Neural cell (in vitro differentiated cells): ENCODE measurements at regions not wholly inside any gene's neighbourhood (a gene's known extent, or its start where the extent isn't known, plus 50 kb on each side); places are given as distances from the start of the nearest gene placed in this dataset.

ENCODE experiments used
- H2AFZ ChIP-seq: fragments of 200-600, 300-800 bp; sonication (generic), shearing (Covaris generic); 2 replicates; pipeline ENCODE4 v1.6.0; 2014; ENCODE audit warnings: low read depth, mild to moderate bottlenecking, antibody characterized with exemption, low read length, moderate library complexity
- H3F3A ChIP-seq: fragments of 200-600 bp; shearing (Covaris generic); 2 replicates; pipeline ENCODE4 v1.6.1; 2016; ENCODE audit warnings: mild to moderate bottlenecking, moderate library complexity, mixed read lengths, antibody characterized with exemption, low read length; ENCODE audit not compliant: insufficient read depth, poor library complexity, severe bottlenecking
- H3K27ac ChIP-seq: fragments of 200-600, 300-800 bp; sonication (generic), shearing (Covaris generic); 2 replicates; pipeline ENCODE4 v1.5.1; 2014; ENCODE audit warnings: mild to moderate bottlenecking, low read length, moderate library complexity
- H3K27me3 ChIP-seq: fragments of 300-800, 200-600 bp; sonication (generic), shearing (Covaris generic); 2 replicates; pipeline ENCODE4 v1.6.0; 2014; ENCODE audit warnings: mild to moderate bottlenecking, low read depth, low read length, moderate library complexity; ENCODE audit not compliant: insufficient read depth
- H3K36me3 ChIP-seq: fragments of 300-800, 200-600 bp; sonication (generic), shearing (Covaris generic); 2 replicates; pipeline ENCODE4 v1.5.1; 2014; ENCODE audit warnings: mild to moderate bottlenecking, antibody characterized with exemption, low read length, moderate library complexity; ENCODE audit not compliant: insufficient read depth
- H3K4me2 ChIP-seq: fragments of 300-800, 200-600 bp; sonication (generic), shearing (Covaris generic); 2 replicates; pipeline ENCODE4 v1.6.0; 2014; ENCODE audit warnings: mild to moderate bottlenecking, low read length
- H3K4me3 ChIP-seq: fragments of 300-800, 200-600 bp; sonication (generic), shearing (Covaris generic); 2 replicates; pipeline ENCODE4 v1.5.1; 2014; ENCODE audit warnings: mild to moderate bottlenecking, low read length, moderate library complexity
- H3K79me2 ChIP-seq: fragments of 200-600 bp; shearing (Covaris generic); replicated peaks from 2 replicates; pipeline ENCODE4 v1.6.0; 2014; ENCODE audit warnings: mild to moderate bottlenecking, low read length, moderate library complexity; ENCODE audit not compliant: insufficient read depth
- H3K9ac ChIP-seq: fragments of 300-800, 200-600 bp; sonication (generic), shearing (Covaris generic); 2 replicates; pipeline ENCODE4 v1.6.1; 2016; ENCODE audit warnings: mild to moderate bottlenecking, low read length, mixed read lengths
- H3K9me2 ChIP-seq: fragments of 200-600 bp; shearing (Covaris generic); 2 replicates; pipeline ENCODE4 v1.6.1; 2016; ENCODE audit warnings: mild to moderate bottlenecking, low read length, mixed read lengths; ENCODE audit not compliant: insufficient read depth
- H3K9me3 ChIP-seq: fragments of 200-600, 300-800 bp; sonication (generic), shearing (Covaris generic); 2 replicates; pipeline ENCODE4 v1.6.1; 2016; ENCODE audit warnings: mild to moderate bottlenecking, mixed run types, low read length, moderate library complexity, mixed read lengths
- H4K20me1 ChIP-seq: fragments of 200-600 bp; shearing (Covaris generic); 2 replicates; pipeline ENCODE4 v1.6.1; 2016; ENCODE audit warnings: mild to moderate bottlenecking, mixed run types; ENCODE audit not compliant: insufficient read depth
- EP300 ChIP-seq: fragments of 450-650 bp; conservative IDR thresholded peaks from 2 replicates; pipeline ENCODE4 v1.6.1; 2014; ENCODE audit warnings: antibody characterized with exemption, mild to moderate bottlenecking, moderate library complexity; ENCODE audit not compliant: poor library complexity, severe bottlenecking
- EZH2 ChIP-seq: fragments of 200-600, 300-800 bp; shearing (Covaris generic), sonication (generic); IDR thresholded peaks from 2 replicates; pipeline ENCODE4 v1.6.1; 2014; ENCODE audit warnings: antibody characterized with exemption, low read length, borderline replicate concordance, mild to moderate bottlenecking; ENCODE audit not compliant: insufficient read depth, poor library complexity, severe bottlenecking
- MXI1 ChIP-seq: fragments of 450-650 bp; conservative IDR thresholded peaks from 2 replicates; pipeline ENCODE4 v1.6.1; 2014; ENCODE audit warnings: antibody characterized with exemption, mild to moderate bottlenecking; ENCODE audit not compliant: poor library complexity, severe bottlenecking
- POLR2AphosphoS5 ChIP-seq: IDR thresholded peaks from 2 replicates; pipeline ENCODE4 v1.6.1; 2012
- RAD21 ChIP-seq: fragments of 450-650 bp; conservative IDR thresholded peaks from 2 replicates; pipeline ENCODE4 v1.6.1; 2014; ENCODE audit warnings: antibody characterized with exemption, mild to moderate bottlenecking, moderate library complexity
- SMC3 ChIP-seq: fragments of 450-650 bp; conservative IDR thresholded peaks from 2 replicates; pipeline ENCODE4 v1.6.1; 2014; ENCODE audit warnings: antibody characterized with exemption, mild to moderate bottlenecking, moderate library complexity; ENCODE audit not compliant: poor library complexity
- TAF1 ChIP-seq: IDR thresholded peaks from 2 replicates; pipeline ENCODE4 v1.6.1; 2012; ENCODE audit warnings: low read depth
- TF ChIP-seq, protein P1 (sequence below): IDR thresholded peaks from 2 replicates; pipeline ENCODE4 v1.6.1; 2012; ENCODE audit warnings: borderline replicate concordance
- TF ChIP-seq, protein P2 (sequence below): fragments of 450-650 bp; IDR thresholded peaks from 2 replicates; pipeline ENCODE4 v1.5.1; 2014; ENCODE audit warnings: antibody characterized with exemption, mild to moderate bottlenecking, moderate library complexity; ENCODE audit not compliant: poor library complexity, severe bottlenecking

DNA sequence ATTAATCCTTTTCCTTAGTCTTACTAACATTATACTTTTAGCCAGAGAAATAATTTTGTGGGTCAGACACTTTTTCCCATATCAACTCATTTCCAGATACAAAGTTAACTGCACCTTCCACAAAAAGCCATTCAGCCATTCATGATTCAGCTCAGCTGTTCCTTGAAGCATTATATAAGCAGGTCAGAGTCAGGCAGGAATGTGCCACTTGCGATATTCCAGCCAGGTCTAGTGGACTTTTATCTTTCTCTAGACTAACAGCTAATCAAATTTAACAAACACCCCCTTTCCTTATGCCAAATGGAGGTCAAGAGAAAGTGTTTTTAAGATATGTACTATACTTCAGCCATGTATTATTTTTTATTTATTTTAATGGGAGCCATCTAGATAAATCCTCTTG is 75.6 kb upstream of the EPB41L3 start:
- no peaks in the 10 kb centered on the region for H3K79me2 ChIP-seq
- H3K9ac ChIP-seq, result no peak overlapping the region
- no peaks in the 10 kb centered on the region for H3K9me2 ChIP-seq
- TF ChIP-seq EZH2, result no peak
- TF ChIP-seq, protein P1, sequence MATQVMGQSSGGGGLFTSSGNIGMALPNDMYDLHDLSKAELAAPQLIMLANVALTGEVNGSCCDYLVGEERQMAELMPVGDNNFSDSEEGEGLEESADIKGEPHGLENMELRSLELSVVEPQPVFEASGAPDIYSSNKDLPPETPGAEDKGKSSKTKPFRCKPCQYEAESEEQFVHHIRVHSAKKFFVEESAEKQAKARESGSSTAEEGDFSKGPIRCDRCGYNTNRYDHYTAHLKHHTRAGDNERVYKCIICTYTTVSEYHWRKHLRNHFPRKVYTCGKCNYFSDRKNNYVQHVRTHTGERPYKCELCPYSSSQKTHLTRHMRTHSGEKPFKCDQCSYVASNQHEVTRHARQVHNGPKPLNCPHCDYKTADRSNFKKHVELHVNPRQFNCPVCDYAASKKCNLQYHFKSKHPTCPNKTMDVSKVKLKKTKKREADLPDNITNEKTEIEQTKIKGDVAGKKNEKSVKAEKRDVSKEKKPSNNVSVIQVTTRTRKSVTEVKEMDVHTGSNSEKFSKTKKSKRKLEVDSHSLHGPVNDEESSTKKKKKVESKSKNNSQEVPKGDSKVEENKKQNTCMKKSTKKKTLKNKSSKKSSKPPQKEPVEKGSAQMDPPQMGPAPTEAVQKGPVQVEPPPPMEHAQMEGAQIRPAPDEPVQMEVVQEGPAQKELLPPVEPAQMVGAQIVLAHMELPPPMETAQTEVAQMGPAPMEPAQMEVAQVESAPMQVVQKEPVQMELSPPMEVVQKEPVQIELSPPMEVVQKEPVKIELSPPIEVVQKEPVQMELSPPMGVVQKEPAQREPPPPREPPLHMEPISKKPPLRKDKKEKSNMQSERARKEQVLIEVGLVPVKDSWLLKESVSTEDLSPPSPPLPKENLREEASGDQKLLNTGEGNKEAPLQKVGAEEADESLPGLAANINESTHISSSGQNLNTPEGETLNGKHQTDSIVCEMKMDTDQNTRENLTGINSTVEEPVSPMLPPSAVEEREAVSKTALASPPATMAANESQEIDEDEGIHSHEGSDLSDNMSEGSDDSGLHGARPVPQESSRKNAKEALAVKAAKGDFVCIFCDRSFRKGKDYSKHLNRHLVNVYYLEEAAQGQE, result no peak
- TF ChIP-seq EP300, result no peak
- TF ChIP-seq, protein P2, sequence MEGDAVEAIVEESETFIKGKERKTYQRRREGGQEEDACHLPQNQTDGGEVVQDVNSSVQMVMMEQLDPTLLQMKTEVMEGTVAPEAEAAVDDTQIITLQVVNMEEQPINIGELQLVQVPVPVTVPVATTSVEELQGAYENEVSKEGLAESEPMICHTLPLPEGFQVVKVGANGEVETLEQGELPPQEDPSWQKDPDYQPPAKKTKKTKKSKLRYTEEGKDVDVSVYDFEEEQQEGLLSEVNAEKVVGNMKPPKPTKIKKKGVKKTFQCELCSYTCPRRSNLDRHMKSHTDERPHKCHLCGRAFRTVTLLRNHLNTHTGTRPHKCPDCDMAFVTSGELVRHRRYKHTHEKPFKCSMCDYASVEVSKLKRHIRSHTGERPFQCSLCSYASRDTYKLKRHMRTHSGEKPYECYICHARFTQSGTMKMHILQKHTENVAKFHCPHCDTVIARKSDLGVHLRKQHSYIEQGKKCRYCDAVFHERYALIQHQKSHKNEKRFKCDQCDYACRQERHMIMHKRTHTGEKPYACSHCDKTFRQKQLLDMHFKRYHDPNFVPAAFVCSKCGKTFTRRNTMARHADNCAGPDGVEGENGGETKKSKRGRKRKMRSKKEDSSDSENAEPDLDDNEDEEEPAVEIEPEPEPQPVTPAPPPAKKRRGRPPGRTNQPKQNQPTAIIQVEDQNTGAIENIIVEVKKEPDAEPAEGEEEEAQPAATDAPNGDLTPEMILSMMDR, result no peak
- TF ChIP-seq SMC3, result no peak
- TF ChIP-seq TAF1, result no peak
- no peak for TF ChIP-seq MXI1
- no peak for TF ChIP-seq POLR2AphosphoS5
- TF ChIP-seq RAD21, result no peak
- no peak overlapping the region for H3K27ac ChIP-seq
- H3F3A ChIP-seq, result no peaks in the 10 kb centered on the region
- H3K9me3 ChIP-seq, result no peaks in the 10 kb centered on the region
- H3K4me3 ChIP-seq, result no peak overlapping the region
- no peak overlapping the region for H3K4me2 ChIP-seq
- H3K36me3 ChIP-seq, result no peaks in the 10 kb centered on the region
- no peak overlapping the region for H2AFZ ChIP-seq
- no peaks in the 10 kb centered on the region for H3K27me3 ChIP-seq
- H4K20me1 ChIP-seq, result no peaks in the 10 kb centered on the region

DNA sequence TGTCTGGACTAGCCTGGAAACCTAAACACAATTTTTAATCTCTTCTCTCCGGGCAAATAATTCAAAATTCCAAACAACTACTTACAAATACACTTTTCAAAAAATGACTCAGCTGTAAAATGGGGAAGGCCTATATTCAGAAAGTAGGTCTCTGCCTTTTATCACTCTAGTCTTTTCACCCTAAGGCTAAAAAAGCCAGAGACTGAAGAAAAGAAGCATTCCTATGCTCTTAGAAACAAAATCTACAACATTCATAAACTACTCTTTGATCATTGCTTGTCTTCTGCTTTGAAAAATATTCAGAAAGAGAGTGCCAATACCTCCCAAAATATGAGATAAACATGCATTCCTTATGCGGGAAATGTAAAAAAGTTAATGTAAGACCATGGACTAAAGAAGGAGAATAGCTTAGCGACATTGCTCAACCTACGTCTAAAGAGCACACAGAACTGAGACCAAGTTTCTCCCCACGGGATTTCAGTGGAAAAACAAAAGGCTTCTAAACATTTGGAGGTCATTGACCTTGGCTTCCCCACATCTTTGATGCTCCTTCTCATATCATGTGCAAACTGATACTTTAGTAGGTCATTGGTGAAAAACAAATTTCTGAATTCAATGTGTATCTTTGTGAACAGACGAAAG is 74.4 kb upstream of the EPB41L3 start:
- H3K9me3 ChIP-seq, result no peaks in the 10 kb centered on the region
- no peak for TF ChIP-seq SMC3
- TF ChIP-seq RAD21, result no peak
- H3K9me2 ChIP-seq, result no peaks in the 10 kb centered on the region
- H3K27me3 ChIP-seq, result no peaks in the 10 kb centered on the region
- H2AFZ ChIP-seq, result no peak overlapping the region
- no peak overlapping the region for H3K4me2 ChIP-seq
- no peak overlapping the region for H3K9ac ChIP-seq
- no peaks in the 10 kb centered on the region for H4K20me1 ChIP-seq
- H3K27ac ChIP-seq, result no peak overlapping the region
- no peaks in the 10 kb centered on the region for H3F3A ChIP-seq
- no peak overlapping the region for H3K4me3 ChIP-seq
- H3K36me3 ChIP-seq, result no peaks in the 10 kb centered on the region
- no peaks in the 10 kb centered on the region for H3K79me2 ChIP-seq
